ENCODE measurements at regions not wholly inside any gene's neighbourhood (a gene's known extent, or its start where the extent isn't known, plus 50 kb on each side); places are given as distances from the start of the nearest gene placed in this dataset.

DNA sequence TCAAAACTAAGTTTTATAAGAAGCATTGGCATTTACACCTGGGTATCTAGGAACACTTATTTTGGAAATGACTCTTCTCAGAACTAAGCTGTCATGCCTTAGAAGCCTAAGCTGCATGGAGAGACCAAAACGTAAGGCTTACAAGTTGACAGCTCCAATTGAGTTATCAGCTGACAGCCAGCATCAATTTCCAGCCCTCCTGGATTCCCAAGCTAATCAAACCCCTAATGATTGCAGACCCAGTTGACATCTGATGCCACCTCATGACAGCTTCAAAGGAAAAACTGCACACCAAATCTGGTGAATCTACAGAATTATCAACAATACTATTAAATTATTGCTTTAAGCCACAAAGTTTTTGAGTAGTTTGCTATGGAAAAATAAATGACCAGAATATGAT lies 187.6 kb upstream of the PRMT6 start:
- TF ChIP-seq GABPA (IDR thresholded peaks at IDR 0.05; ENCODE audit: low read depth) = no peak
- TF ChIP-seq, protein P1, sequence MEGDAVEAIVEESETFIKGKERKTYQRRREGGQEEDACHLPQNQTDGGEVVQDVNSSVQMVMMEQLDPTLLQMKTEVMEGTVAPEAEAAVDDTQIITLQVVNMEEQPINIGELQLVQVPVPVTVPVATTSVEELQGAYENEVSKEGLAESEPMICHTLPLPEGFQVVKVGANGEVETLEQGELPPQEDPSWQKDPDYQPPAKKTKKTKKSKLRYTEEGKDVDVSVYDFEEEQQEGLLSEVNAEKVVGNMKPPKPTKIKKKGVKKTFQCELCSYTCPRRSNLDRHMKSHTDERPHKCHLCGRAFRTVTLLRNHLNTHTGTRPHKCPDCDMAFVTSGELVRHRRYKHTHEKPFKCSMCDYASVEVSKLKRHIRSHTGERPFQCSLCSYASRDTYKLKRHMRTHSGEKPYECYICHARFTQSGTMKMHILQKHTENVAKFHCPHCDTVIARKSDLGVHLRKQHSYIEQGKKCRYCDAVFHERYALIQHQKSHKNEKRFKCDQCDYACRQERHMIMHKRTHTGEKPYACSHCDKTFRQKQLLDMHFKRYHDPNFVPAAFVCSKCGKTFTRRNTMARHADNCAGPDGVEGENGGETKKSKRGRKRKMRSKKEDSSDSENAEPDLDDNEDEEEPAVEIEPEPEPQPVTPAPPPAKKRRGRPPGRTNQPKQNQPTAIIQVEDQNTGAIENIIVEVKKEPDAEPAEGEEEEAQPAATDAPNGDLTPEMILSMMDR (IDR thresholded peaks at IDR 0.05; ENCODE audit: insufficient read depth, low read length) = no peak
